CD4-positive, CD25-positive, alpha-beta regulatory T cell (primary cell): ENCODE measurements at regions not wholly inside any gene's neighbourhood (a gene's known extent, or its start where the extent isn't known, plus 50 kb on each side); places are given as distances from the start of the nearest gene placed in this dataset.

ENCODE experiments used
- ATAC-seq, 2 donors: fragments of 150-1000 bp; cut with Tn5 transposase; one replicate each; pipeline ENCODE4 v1.10.0; 2021; ENCODE audit warnings: low read depth in 2 of 2, moderate number of reproducible peaks in 2 of 2, moderate library complexity in 1 of 2
- DNase-seq, 3 donors: peaks; one replicate each; pipeline versions ENCODE4 v3.0.0 to v3.0.0-alpha.2; 2012 to 2022; ENCODE audit warnings: mixed read lengths in 1 of 3
- H3K27ac ChIP-seq: one replicate; pipeline ENCODE4 v1.7.0; 2013; ENCODE audit warnings: mild to moderate bottlenecking, low read length; ENCODE audit not compliant: insufficient read depth, poor library complexity, severe bottlenecking
- H3K27me3 ChIP-seq: one replicate; pipeline ENCODE4 v1.7.0; 2013; ENCODE audit warnings: low read length; ENCODE audit not compliant: control insufficient read depth, insufficient read depth
- H3K36me3 ChIP-seq: one replicate; pipeline ENCODE4 v1.7.0; 2013; ENCODE audit warnings: mild to moderate bottlenecking, low read length, moderate library complexity; ENCODE audit not compliant: control insufficient read depth, insufficient read depth
- H3K4me1 ChIP-seq: 2 replicates; pipeline ENCODE4 v1.7.0; 2013; ENCODE audit warnings: mild to moderate bottlenecking, low read length; ENCODE audit not compliant: insufficient read depth, control insufficient read depth, poor library complexity, severe bottlenecking
- H3K4me3 ChIP-seq: one replicate; pipeline ENCODE4 v1.7.0; 2013; ENCODE audit warnings: low read depth, mild to moderate bottlenecking, low read length, moderate library complexity
- H3K9me3 ChIP-seq, 2 experiments: 1 replicate in 1 of 2; 2 replicates in 1 of 2; pipeline ENCODE4 v1.7.0; 2013; ENCODE audit warnings: low read length in 2 of 2, mild to moderate bottlenecking in 1 of 2, moderate library complexity in 1 of 2; ENCODE audit not compliant: control insufficient read depth in 2 of 2
- H3K27ac Mint-ChIP-seq, 3 donors: one replicate each; pipeline ENCODE4 v1.8.0; 2020 to 2022; ENCODE audit warnings: mild to moderate bottlenecking in 3 of 3, mixed read lengths in 3 of 3, moderate library complexity in 2 of 3
- H3K27me3 Mint-ChIP-seq: one replicate; pipeline ENCODE4 v1.8.0; 2022; ENCODE audit warnings: mild to moderate bottlenecking, mixed read lengths
- H3K36me3 Mint-ChIP-seq: one replicate; pipeline ENCODE4 v1.8.0; 2020; ENCODE audit warnings: mixed read lengths
- H3K4me1 Mint-ChIP-seq, 4 donors: one replicate each; pipeline ENCODE4 v1.8.0; 2020 to 2022; ENCODE audit warnings: mixed read lengths in 4 of 4, mild to moderate bottlenecking in 1 of 4
- H3K4me3 Mint-ChIP-seq, 4 donors: one replicate each; pipeline ENCODE4 v1.8.0; 2020 to 2022; ENCODE audit warnings: mild to moderate bottlenecking in 4 of 4, mixed read lengths in 4 of 4, moderate library complexity in 3 of 4
- H3K9me3 Mint-ChIP-seq, 7 donors: one replicate each; pipeline ENCODE4 v1.8.0; 2020 to 2022; ENCODE audit warnings: mixed read lengths in 7 of 7, mild to moderate bottlenecking in 3 of 7, moderate library complexity in 2 of 7

DNA sequence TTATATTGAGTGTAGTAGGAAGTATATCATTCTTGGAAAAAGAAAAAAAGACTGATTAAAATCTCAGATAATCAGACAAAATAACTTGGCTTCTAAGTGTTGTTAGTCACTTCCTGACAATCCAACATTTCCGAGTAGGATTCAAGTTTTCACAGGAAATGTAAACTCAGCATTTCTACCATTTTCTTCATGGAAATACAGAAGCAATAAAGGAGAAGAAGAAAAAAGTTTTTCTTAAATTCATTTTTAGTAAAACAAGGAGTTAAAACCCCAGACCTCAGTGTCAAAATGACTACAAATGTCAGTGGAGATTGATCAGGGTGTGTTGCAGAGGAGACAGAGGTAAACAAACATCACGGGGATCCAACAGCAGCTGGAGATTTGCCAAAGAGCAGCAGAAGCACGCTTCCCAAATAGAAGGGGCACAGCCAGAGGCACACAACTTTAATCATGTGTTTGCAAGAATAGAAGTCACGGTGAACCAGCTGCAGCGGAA is 129.3 kb upstream of the FAM9B start:
- no peak overlapping the region for H3K4me3 Mint-ChIP-seq
- no peaks in the 10 kb centered on the region for H3K27me3 Mint-ChIP-seq
- Histone ChIP-seq H3K4me3 (no peak overlapping the region), H3K4me1 (peaks cover 12% of the 10 kb centered on the region), H3K36me3 (no peaks in the 10 kb centered on the region), H3K27ac (no peak overlapping the region), H3K9me3 (peaks cover 0 to 6% of the 10 kb centered on the region in 2 experiments), H3K27me3 (no peaks in the 10 kb centered on the region)
- ATAC-seq = no peak
- no peak overlapping the region for H3K27ac Mint-ChIP-seq
- H3K9me3 Mint-ChIP-seq = peaks cover 0 to 9% (median 0%) of the 10 kb centered on the region in 7 donors
- no peak for DNase-seq
- peaks cover 12 to 27% (median 20%) of the 10 kb centered on the region in 4 donors for H3K4me1 Mint-ChIP-seq
- H3K36me3 Mint-ChIP-seq = no peaks in the 10 kb centered on the region

DNA sequence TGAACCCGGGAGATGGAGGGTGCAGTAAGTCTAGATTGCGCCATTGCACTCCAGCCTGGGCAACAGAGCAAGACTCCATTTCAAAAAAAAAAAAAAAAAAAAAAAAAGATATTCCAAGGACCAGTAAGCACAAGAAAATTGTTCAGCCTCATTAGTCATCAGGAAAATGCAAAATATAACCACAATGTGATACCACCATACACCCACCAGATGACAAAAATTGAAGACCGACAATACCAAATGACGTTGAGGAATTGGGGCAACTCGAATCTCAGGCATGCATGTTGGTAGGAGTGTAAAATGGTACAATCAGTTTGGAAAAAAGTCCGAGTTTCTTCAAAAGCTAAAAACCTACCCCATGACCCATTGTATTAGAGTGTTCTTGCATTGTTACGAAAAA is 130.2 kb upstream of the FAM9B start:
- H3K27ac Mint-ChIP-seq = peak overlapping the region in 1 of 3 donors; percentile 48
- H3K9me3 Mint-ChIP-seq = peaks cover 0 to 9% (median 1%) of the 10 kb centered on the region in 7 donors
- H3K4me3 Mint-ChIP-seq = no peak overlapping the region
- H3K4me1 Mint-ChIP-seq = peaks cover 15 to 27% (median 21%) of the 10 kb centered on the region in 4 donors
- Histone ChIP-seq H3K36me3 (no peaks in the 10 kb centered on the region), H3K27me3 (no peaks in the 10 kb centered on the region), H3K4me3 (no peak overlapping the region), H3K4me1 (peaks cover 12% of the 10 kb centered on the region), H3K27ac (no peak overlapping the region), H3K9me3 (peaks cover 0 to 6% of the 10 kb centered on the region in 2 experiments)
- DNase-seq (no peak), ATAC-seq (no peak)
- no peaks in the 10 kb centered on the region for H3K36me3 Mint-ChIP-seq
- H3K27me3 Mint-ChIP-seq = no peaks in the 10 kb centered on the region

DNA sequence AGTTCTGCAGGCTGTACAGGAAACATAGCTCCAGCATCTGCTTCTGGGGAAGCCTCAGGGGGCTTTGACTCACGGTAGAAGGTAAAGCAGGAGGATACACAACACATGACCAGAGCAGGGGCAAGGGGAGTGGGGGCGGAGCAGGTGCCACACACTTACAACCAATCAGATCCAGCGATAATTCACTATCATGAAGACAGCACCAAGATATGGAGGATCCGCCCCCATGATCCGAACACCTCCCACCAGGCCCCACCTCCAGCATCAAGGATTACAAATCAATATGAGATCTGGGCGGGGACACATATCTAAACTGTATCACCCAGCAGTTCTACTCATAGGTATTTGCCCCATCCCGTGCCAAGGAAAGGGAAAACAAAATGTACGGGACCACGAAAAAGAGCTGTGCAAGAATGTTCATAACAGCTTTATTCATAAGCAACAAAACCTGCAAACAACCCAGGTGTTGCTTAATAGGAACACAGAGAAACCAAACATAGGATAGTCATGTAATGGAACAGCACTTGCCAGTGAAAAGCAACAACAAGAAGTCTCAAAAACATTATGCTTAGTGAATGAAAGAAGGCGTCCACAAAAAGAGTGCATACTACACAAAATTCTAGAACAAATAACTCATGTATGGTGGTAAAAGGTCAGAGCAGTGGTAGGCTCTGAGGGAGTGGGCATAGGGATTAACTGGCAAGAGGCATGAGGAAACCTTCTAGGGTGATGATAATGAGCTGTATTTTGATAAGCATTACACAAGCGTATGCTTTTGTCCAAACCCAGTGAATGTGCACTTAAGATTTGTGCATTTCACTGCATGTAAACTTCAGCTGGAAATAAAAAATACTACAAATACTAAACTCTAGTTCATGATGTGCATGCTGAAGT is 130.9 kb upstream of the FAM9B start:
- Histone ChIP-seq H3K4me1 (peaks cover 12% of the 10 kb centered on the region), H3K27me3 (no peaks in the 10 kb centered on the region), H3K36me3 (no peaks in the 10 kb centered on the region), H3K27ac (no peak overlapping the region), H3K4me3 (no peak overlapping the region), H3K9me3 (peaks cover 0 to 6% of the 10 kb centered on the region in 2 experiments)
- no peak for ATAC-seq
- peak in 1 of 3 donors; percentile 13 for DNase-seq
- Mint-ChIP-seq H3K36me3 (no peaks in the 10 kb centered on the region), H3K4me1 (peaks cover 15 to 27% (median 21%) of the 10 kb centered on the region in 4 donors), H3K4me3 (peak overlapping the region in 1 of 4 donors; percentile 35), H3K27me3 (no peaks in the 10 kb centered on the region), H3K9me3 (peaks cover 0 to 9% (median 1%) of the 10 kb centered on the region in 7 donors), H3K27ac (peak overlapping the region in 2 of 3 donors; percentile 48 to 53)

DNA sequence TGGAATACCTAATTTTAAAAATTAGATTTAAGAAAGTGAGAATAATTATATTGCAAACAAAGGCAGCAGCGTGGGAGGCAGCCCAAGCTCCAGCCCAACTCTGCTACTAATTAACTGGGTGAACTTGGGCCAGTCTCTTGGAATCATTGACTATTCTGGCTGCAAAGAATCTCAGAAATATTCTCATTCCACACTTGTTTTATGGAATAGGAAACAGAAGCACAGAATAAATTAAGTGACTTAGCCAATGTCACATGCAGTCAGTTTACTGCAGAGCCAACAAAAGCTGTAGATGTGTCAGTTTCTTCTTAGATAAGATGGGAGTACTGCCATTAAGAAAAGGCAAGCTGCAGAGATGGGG is 132.6 kb upstream of the FAM9B start:
- H3K36me3 ChIP-seq = no peaks in the 10 kb centered on the region
- H3K27ac Mint-ChIP-seq = peak overlapping the region in 1 of 3 donors; percentile 11
- no peak for ATAC-seq
- no peaks in the 10 kb centered on the region for H3K36me3 Mint-ChIP-seq
- no peaks in the 10 kb centered on the region for H3K27me3 Mint-ChIP-seq
- H3K4me1 ChIP-seq = peaks cover 12% of the 10 kb centered on the region
- H3K9me3 Mint-ChIP-seq = peaks cover 0 to 9% (median 1%) of the 10 kb centered on the region in 7 donors
- peaks cover 0 to 6% of the 10 kb centered on the region in 2 experiments for H3K9me3 ChIP-seq
- peaks cover 15 to 26% (median 19%) of the 10 kb centered on the region in 4 donors for H3K4me1 Mint-ChIP-seq
- no peaks in the 10 kb centered on the region for H3K27me3 ChIP-seq
- no peak overlapping the region for H3K4me3 ChIP-seq
- no peak for DNase-seq
- H3K27ac ChIP-seq = no peak overlapping the region
- H3K4me3 Mint-ChIP-seq = no peak overlapping the region

DNA sequence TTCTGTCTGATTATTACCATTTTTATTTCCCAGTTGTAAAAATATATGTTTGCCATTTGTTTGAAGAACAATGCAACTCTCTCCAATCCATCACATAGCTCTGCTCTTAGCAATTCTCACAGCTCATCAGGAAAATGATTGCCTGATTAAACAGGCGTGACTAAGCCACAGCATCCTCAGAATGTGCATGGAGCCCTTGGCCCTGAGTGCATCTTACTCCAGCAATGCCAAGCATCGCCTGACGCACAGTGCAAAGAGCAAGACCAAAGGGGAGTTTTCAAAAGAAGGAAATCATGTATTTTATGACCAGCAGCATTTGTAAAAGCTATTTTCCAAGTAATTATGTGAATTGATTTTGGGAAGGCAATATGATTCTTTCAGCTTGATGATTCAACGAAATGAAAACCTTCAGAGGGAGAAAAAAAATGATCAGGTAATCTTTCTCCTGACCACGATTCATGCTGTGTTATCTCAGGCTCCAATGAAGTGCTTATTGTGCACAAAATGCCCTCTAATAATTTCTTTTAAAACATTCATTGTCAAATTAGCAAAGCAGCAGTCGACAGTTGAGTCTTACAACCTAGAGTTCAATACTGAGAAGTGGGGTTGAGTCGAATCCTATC is 138.0 kb upstream of the FAM9B start:
- no peaks in the 10 kb centered on the region for H3K4me1 ChIP-seq
- DNase-seq = no peak
- peaks cover 6% of the 10 kb centered on the region for H3K27me3 Mint-ChIP-seq
- no peaks in the 10 kb centered on the region for H3K36me3 ChIP-seq
- peaks cover 0 to 5% (median under 1%) of the 10 kb centered on the region in 4 donors for H3K4me1 Mint-ChIP-seq
- H3K36me3 Mint-ChIP-seq = no peaks in the 10 kb centered on the region
- no peak overlapping the region for H3K27ac Mint-ChIP-seq
- H3K9me3 ChIP-seq = peaks cover 0 to 5% of the 10 kb centered on the region in 2 experiments
- H3K27ac ChIP-seq = no peak overlapping the region
- no peaks in the 10 kb centered on the region for H3K27me3 ChIP-seq
- ATAC-seq = no peak
- no peak overlapping the region for H3K4me3 ChIP-seq
- no peak overlapping the region for H3K4me3 Mint-ChIP-seq
- H3K9me3 Mint-ChIP-seq = peaks cover 0 to 5% (median 0%) of the 10 kb centered on the region in 7 donors

DNA sequence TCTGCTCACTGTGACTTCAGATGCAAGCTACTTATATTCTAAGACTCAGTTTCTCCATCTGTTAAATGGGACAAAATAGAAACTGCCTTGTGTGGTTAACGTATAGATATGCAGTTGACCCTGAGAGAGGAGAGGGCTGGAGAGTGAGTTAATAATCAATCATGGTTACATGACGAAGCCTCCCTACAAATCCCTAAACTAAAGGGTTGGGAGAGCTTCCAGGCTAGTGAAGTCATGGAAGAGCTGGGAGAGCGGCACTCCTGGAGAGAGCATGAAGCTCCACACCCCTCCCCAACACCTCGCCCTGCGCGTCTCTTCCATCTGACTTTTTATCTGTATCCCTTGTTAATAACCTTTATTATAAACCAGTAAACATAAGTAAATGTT is 138.5 kb upstream of the FAM9B start:
- H3K4me3 ChIP-seq = no peak overlapping the region
- ATAC-seq (no peak), DNase-seq (no peak)
- H3K27me3 Mint-ChIP-seq = peaks cover 6% of the 10 kb centered on the region
- H3K27ac Mint-ChIP-seq = no peak overlapping the region
- no peaks in the 10 kb centered on the region for H3K27me3 ChIP-seq
- no peak overlapping the region for H3K27ac ChIP-seq
- H3K9me3 Mint-ChIP-seq = peaks cover 0 to 4% (median 0%) of the 10 kb centered on the region in 7 donors
- H3K4me1 Mint-ChIP-seq = peaks cover 0 to 5% (median under 1%) of the 10 kb centered on the region in 4 donors
- no peaks in the 10 kb centered on the region for H3K36me3 Mint-ChIP-seq
- no peaks in the 10 kb centered on the region for H3K4me1 ChIP-seq
- peaks cover 0 to 2% of the 10 kb centered on the region in 2 experiments for H3K9me3 ChIP-seq
- no peaks in the 10 kb centered on the region for H3K36me3 ChIP-seq
- H3K4me3 Mint-ChIP-seq = no peak overlapping the region

DNA sequence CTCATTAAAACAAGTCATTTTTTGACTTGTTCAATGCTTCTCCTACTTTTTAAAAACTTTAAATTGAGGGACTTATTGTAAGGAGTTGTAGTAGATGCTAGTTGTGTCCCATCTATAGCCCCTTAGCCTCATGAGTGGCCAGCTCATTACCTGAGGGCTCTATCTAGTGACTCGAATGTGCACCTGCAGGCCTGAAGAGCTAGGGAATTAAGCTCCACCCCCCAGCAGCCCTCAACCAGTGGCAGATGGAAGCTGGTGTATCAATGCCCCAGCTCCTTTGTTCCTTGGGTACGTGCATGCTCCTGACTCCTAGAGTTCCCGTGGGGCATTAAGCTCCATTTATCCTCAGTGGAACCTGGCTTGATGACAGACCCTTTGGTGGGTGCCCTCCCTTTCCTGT is 146.7 kb upstream of the FAM9B start:
- no peaks in the 10 kb centered on the region for H3K36me3 ChIP-seq
- H3K4me1 Mint-ChIP-seq = no peaks in the 10 kb centered on the region
- H3K27me3 Mint-ChIP-seq = peaks cover 4% of the 10 kb centered on the region
- no peak overlapping the region for H3K4me3 Mint-ChIP-seq
- no peak overlapping the region for H3K27ac Mint-ChIP-seq
- no peak overlapping the region for H3K4me3 ChIP-seq
- no peaks in the 10 kb centered on the region for H3K27me3 ChIP-seq
- no peak for DNase-seq
- no peak overlapping the region for H3K27ac ChIP-seq
- no peaks in the 10 kb centered on the region for H3K4me1 ChIP-seq
- no peaks in the 10 kb centered on the region for H3K9me3 ChIP-seq
- H3K36me3 Mint-ChIP-seq = no peaks in the 10 kb centered on the region
- ATAC-seq = no peak
- peaks cover 0 to 5% (median 0%) of the 10 kb centered on the region in 7 donors for H3K9me3 Mint-ChIP-seq
